ENCODE measurements at regions not wholly inside any gene's neighbourhood (a gene's known extent, or its start where the extent isn't known, plus 50 kb on each side); places are given as distances from the start of the nearest gene placed in this dataset.

GRCh38 chr9:87282538-87282937 is 215.1 kb upstream of the DAPK1 start:
- WGBS, 2 experiments: 88 to 100% methylated on average over 1 of the region's 1 CpG
- Histone ChIP-seq H3K4me3 (ENCODE audit: insufficient read depth, low read depth, low read length) (no peak overlapping the region), H3K4me1 (ENCODE audit: control insufficient read depth, insufficient read depth, low read length) (no peaks in the 10 kb centered on the region), H3K36me3 (ENCODE audit: control insufficient read depth, insufficient read depth, low read length) (no peaks in the 10 kb centered on the region), H3K9me3 (ENCODE audit: control insufficient read depth, low read length) (no peaks in the 10 kb centered on the region), H3K27ac (ENCODE audit: insufficient read depth, low read depth, low read length, poor library complexity, severe bottlenecking) (no peak overlapping the region), H3K27me3 (ENCODE audit: control insufficient read depth, insufficient read depth, low read length, poor library complexity, severe bottlenecking) (no peaks in the 10 kb centered on the region)

- H3K27me3 ChIP-seq (ENCODE audit: control insufficient read depth, insufficient read depth, low read length, poor library complexity, severe bottlenecking): no peaks in the 10 kb centered on the region
- no peak overlapping the region for H3K4me3 ChIP-seq (ENCODE audit: insufficient read depth, low read depth, low read length)
Measured at GRCh38 chr9:87283585-87283984, 214.1 kb upstream of the DAPK1 start.

GRCh38 chr9:87285183-87285850 is 212.3 kb upstream of the DAPK1 start:
- Histone ChIP-seq H3K27ac (ENCODE audit: insufficient read depth, low read depth, low read length, poor library complexity, severe bottlenecking) (no peak overlapping the region), H3K4me3 (ENCODE audit: insufficient read depth, low read depth, low read length) (no peak overlapping the region), H3K4me1 (ENCODE audit: control insufficient read depth, insufficient read depth, low read length) (no peaks in the 10 kb centered on the region), H3K9me3 (ENCODE audit: control insufficient read depth, low read length) (no peaks in the 10 kb centered on the region), H3K27me3 (ENCODE audit: control insufficient read depth, insufficient read depth, low read length, poor library complexity, severe bottlenecking) (no peaks in the 10 kb centered on the region), H3K36me3 (ENCODE audit: control insufficient read depth, insufficient read depth, low read length) (no peaks in the 10 kb centered on the region)
- WGBS, 2 experiments: 91 to 92% methylated on average over 4 of the region's 4 CpGs

More at GRCh38 chr9:87283585-87283984, 214.1 kb upstream of the DAPK1 start:
- H3K9me3 ChIP-seq (ENCODE audit: control insufficient read depth, low read length): no peaks in the 10 kb centered on the region
- no peak overlapping the region for H3K27ac ChIP-seq (ENCODE audit: insufficient read depth, low read depth, low read length, poor library complexity, severe bottlenecking)
- no peaks in the 10 kb centered on the region for H3K4me1 ChIP-seq (ENCODE audit: control insufficient read depth, insufficient read depth, low read length)
- WGBS, 2 experiments: 91 to 94% methylated on average over 4 of the region's 4 CpGs
- H3K36me3 ChIP-seq (ENCODE audit: control insufficient read depth, insufficient read depth, low read length): no peaks in the 10 kb centered on the region

- H3K9me3 ChIP-seq (ENCODE audit: control insufficient read depth, low read length): no peaks in the 10 kb centered on the region
- no peak overlapping the region for H3K4me3 ChIP-seq (ENCODE audit: insufficient read depth, low read depth, low read length)
- no peaks in the 10 kb centered on the region for H3K4me1 ChIP-seq (ENCODE audit: control insufficient read depth, insufficient read depth, low read length)
- no peaks in the 10 kb centered on the region for H3K36me3 ChIP-seq (ENCODE audit: control insufficient read depth, insufficient read depth, low read length)
- H3K27ac ChIP-seq (ENCODE audit: insufficient read depth, low read depth, low read length, poor library complexity, severe bottlenecking): no peak overlapping the region
- H3K27me3 ChIP-seq (ENCODE audit: control insufficient read depth, insufficient read depth, low read length, poor library complexity, severe bottlenecking): no peaks in the 10 kb centered on the region
Measured at GRCh38 chr9:87286506-87286905, 211.2 kb upstream of the DAPK1 start.

GRCh38 chr9:87290241-87291052 is 207.2 kb upstream of the DAPK1 start:
- Histone ChIP-seq H3K27ac (ENCODE audit: insufficient read depth, low read depth, low read length, poor library complexity, severe bottlenecking) (no peak overlapping the region), H3K36me3 (ENCODE audit: control insufficient read depth, insufficient read depth, low read length) (no peaks in the 10 kb centered on the region), H3K4me3 (ENCODE audit: insufficient read depth, low read depth, low read length) (no peak overlapping the region), H3K4me1 (ENCODE audit: control insufficient read depth, insufficient read depth, low read length) (no peaks in the 10 kb centered on the region), H3K9me3 (ENCODE audit: control insufficient read depth, low read length) (peaks cover 3% of the 10 kb centered on the region), H3K27me3 (ENCODE audit: control insufficient read depth, insufficient read depth, low read length, poor library complexity, severe bottlenecking) (no peaks in the 10 kb centered on the region)
- 81 to 86% methylated on average over 4 of the region's 4 CpGs for WGBS, 2 experiments

GRCh38 chr9:87292449-87293191 is 205.0 kb upstream of the DAPK1 start:
- Histone ChIP-seq H3K27me3 (ENCODE audit: control insufficient read depth, insufficient read depth, low read length, poor library complexity, severe bottlenecking) (no peaks in the 10 kb centered on the region), H3K4me1 (ENCODE audit: control insufficient read depth, insufficient read depth, low read length) (no peaks in the 10 kb centered on the region), H3K36me3 (ENCODE audit: control insufficient read depth, insufficient read depth, low read length) (no peaks in the 10 kb centered on the region), H3K4me3 (ENCODE audit: insufficient read depth, low read depth, low read length) (no peak overlapping the region), H3K9me3 (ENCODE audit: control insufficient read depth, low read length) (peaks cover 3% of the 10 kb centered on the region), H3K27ac (ENCODE audit: insufficient read depth, low read depth, low read length, poor library complexity, severe bottlenecking) (no peak overlapping the region)
- 92 to 93% methylated on average over 2 of the region's 2 CpGs for WGBS, 2 experiments

GRCh38 chr9:87294126-87294525 is 203.5 kb upstream of the DAPK1 start:
- WGBS, 2 experiments: 95 to 99% methylated on average over 1 to 2 of the region's 2 CpGs
- no peaks in the 10 kb centered on the region for H3K4me1 ChIP-seq (ENCODE audit: control insufficient read depth, insufficient read depth, low read length)

GRCh38 chr9:87300915-87301314 is 196.8 kb upstream of the DAPK1 start:
- H3K4me1 ChIP-seq (ENCODE audit: control insufficient read depth, insufficient read depth, low read length): no peaks in the 10 kb centered on the region
- H3K27ac ChIP-seq (ENCODE audit: insufficient read depth, low read depth, low read length, poor library complexity, severe bottlenecking): no peak overlapping the region
- no peak overlapping the region for H3K4me3 ChIP-seq (ENCODE audit: insufficient read depth, low read depth, low read length)
- no peaks in the 10 kb centered on the region for H3K36me3 ChIP-seq (ENCODE audit: control insufficient read depth, insufficient read depth, low read length)
- no peaks in the 10 kb centered on the region for H3K27me3 ChIP-seq (ENCODE audit: control insufficient read depth, insufficient read depth, low read length, poor library complexity, severe bottlenecking)
- H3K9me3 ChIP-seq (ENCODE audit: control insufficient read depth, low read length): no peaks in the 10 kb centered on the region
- 88 to 98% methylated on average over 2 of the region's 2 CpGs for whole genome bisulfite sequencing, 2 experiments

More at GRCh38 chr9:87294126-87294525, 203.5 kb upstream of the DAPK1 start:
- no peaks in the 10 kb centered on the region for H3K36me3 ChIP-seq (ENCODE audit: control insufficient read depth, insufficient read depth, low read length)
- no peak overlapping the region for H3K4me3 ChIP-seq (ENCODE audit: insufficient read depth, low read depth, low read length)
- H3K27me3 ChIP-seq (ENCODE audit: control insufficient read depth, insufficient read depth, low read length, poor library complexity, severe bottlenecking): no peaks in the 10 kb centered on the region
- peaks cover 3% of the 10 kb centered on the region for H3K9me3 ChIP-seq (ENCODE audit: control insufficient read depth, low read length)
- no peak overlapping the region for H3K27ac ChIP-seq (ENCODE audit: insufficient read depth, low read depth, low read length, poor library complexity, severe bottlenecking)

GRCh38 chr9:87301371-87301770 is 196.3 kb upstream of the DAPK1 start:
- Histone ChIP-seq H3K4me3 (ENCODE audit: insufficient read depth, low read depth, low read length) (no peak overlapping the region), H3K9me3 (ENCODE audit: control insufficient read depth, low read length) (no peaks in the 10 kb centered on the region), H3K4me1 (ENCODE audit: control insufficient read depth, insufficient read depth, low read length) (no peaks in the 10 kb centered on the region), H3K27me3 (ENCODE audit: control insufficient read depth, insufficient read depth, low read length, poor library complexity, severe bottlenecking) (no peaks in the 10 kb centered on the region), H3K36me3 (ENCODE audit: control insufficient read depth, insufficient read depth, low read length) (no peaks in the 10 kb centered on the region), H3K27ac (ENCODE audit: insufficient read depth, low read depth, low read length, poor library complexity, severe bottlenecking) (no peak overlapping the region)

- Histone ChIP-seq H3K36me3 (ENCODE audit: control insufficient read depth, insufficient read depth, low read length) (no peaks in the 10 kb centered on the region), H3K4me1 (ENCODE audit: control insufficient read depth, insufficient read depth, low read length) (no peaks in the 10 kb centered on the region)
- WGBS, 2 experiments: 64 to 73% methylated on average over 6 to 7 of the region's 7 CpGs
Measured at GRCh38 chr9:87305151-87305550, 192.5 kb upstream of the DAPK1 start.

More at GRCh38 chr9:87305151-87305550, 192.5 kb upstream of the DAPK1 start:
- Histone ChIP-seq H3K27me3 (ENCODE audit: control insufficient read depth, insufficient read depth, low read length, poor library complexity, severe bottlenecking) (no peaks in the 10 kb centered on the region), H3K4me3 (ENCODE audit: insufficient read depth, low read depth, low read length) (no peak overlapping the region), H3K27ac (ENCODE audit: insufficient read depth, low read depth, low read length, poor library complexity, severe bottlenecking) (no peak overlapping the region), H3K9me3 (ENCODE audit: control insufficient read depth, low read length) (no peaks in the 10 kb centered on the region)

Measured in ectodermal cell (in vitro differentiated cells).